Chondrocyte (in vitro differentiated cells): ENCODE measurements at regions not wholly inside any gene's neighbourhood (a gene's known extent, or its start where the extent isn't known, plus 50 kb on each side); places are given as distances from the start of the nearest gene placed in this dataset.

Experiments used
- DNase-seq: peaks from one replicate; pipeline ENCODE4 v3.0.0; 2021; ENCODE audit warnings: mixed read lengths, low spot score
- H3K27ac Mint-ChIP-seq: one replicate; pipeline ENCODE4 v1.8.0; 2021; ENCODE audit warnings: mild to moderate bottlenecking, moderate library complexity, mixed read lengths; ENCODE audit not compliant: unreplicated experiment
- H3K27me3 Mint-ChIP-seq: 2 replicates; pipeline ENCODE4 v1.8.0; 2021; ENCODE audit warnings: low read depth, mixed read lengths
- H3K36me3 Mint-ChIP-seq: 2 replicates; pipeline ENCODE4 v1.8.0; 2021; ENCODE audit warnings: low read depth, mixed read lengths
- H3K4me1 Mint-ChIP-seq: 2 replicates; pipeline ENCODE4 v1.8.0; 2021; ENCODE audit warnings: low read depth, mild to moderate bottlenecking, mixed read lengths
- H3K4me3 Mint-ChIP-seq: one replicate; pipeline ENCODE4 v1.8.0; 2021; ENCODE audit warnings: mild to moderate bottlenecking, moderate library complexity, mixed read lengths; ENCODE audit not compliant: unreplicated experiment
- H3K9me3 Mint-ChIP-seq: 2 replicates; pipeline ENCODE4 v1.8.0; 2021; ENCODE audit warnings: low read depth, mixed read lengths
- TF ChIP-seq, protein P1 (sequence below): fragments of 200-600 bp; sonication (generic); IDR thresholded peaks from 2 replicates; pipeline ENCODE4 v1.5.0; 2021; ENCODE audit warnings: antibody characterized with exemption, mild to moderate bottlenecking, moderate library complexity

DNA sequence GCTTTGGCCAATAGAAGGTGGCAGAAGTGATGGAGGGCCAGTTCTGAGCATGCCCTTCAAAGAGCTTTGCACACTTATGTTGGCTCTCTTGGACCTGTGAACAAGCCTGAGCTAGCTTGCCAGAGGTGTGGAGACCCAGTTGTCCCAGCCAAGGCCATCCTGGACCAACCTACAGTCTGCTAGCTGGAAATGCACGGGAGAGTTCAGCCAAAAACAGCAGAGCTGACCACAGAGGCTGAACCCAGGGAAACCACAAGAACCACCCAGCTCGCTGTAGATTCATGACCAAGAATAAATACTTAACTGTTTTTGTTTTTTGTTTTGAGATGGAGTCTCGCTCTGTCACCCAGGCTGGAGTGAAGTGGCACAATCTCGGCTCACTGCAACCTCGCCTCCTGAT lies 65.4 kb upstream of the HAND1 start:
- TF ChIP-seq, protein P1, sequence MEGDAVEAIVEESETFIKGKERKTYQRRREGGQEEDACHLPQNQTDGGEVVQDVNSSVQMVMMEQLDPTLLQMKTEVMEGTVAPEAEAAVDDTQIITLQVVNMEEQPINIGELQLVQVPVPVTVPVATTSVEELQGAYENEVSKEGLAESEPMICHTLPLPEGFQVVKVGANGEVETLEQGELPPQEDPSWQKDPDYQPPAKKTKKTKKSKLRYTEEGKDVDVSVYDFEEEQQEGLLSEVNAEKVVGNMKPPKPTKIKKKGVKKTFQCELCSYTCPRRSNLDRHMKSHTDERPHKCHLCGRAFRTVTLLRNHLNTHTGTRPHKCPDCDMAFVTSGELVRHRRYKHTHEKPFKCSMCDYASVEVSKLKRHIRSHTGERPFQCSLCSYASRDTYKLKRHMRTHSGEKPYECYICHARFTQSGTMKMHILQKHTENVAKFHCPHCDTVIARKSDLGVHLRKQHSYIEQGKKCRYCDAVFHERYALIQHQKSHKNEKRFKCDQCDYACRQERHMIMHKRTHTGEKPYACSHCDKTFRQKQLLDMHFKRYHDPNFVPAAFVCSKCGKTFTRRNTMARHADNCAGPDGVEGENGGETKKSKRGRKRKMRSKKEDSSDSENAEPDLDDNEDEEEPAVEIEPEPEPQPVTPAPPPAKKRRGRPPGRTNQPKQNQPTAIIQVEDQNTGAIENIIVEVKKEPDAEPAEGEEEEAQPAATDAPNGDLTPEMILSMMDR, result no peak
- Mint-ChIP-seq H3K4me1 (no peaks in the 10 kb centered on the region), H3K9me3 (no peaks in the 10 kb centered on the region), H3K27ac (no peak overlapping the region), H3K4me3 (no peak overlapping the region), H3K27me3 (peaks cover 74% of the 10 kb centered on the region), H3K36me3 (no peaks in the 10 kb centered on the region)
- DNase-seq, result no peak

DNA sequence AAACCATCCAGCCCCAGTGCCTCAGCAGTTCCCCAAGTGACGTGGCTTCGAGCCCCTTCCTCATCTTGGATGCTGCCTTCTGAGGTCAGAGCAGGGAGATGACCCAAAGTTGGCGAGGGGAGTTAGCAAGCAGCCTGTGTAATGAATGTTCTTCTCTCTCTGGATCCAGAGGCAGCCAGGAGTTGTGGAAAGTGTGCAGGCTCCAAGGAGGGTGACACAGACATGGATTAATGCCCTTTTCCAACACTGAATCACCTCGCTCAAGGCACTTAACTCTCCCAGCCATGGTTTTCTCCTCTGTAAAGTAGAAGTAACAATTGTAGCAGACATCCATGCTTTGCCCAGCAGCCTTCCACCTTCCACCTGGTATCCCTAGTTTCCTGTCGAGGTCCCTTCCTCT lies 64.6 kb upstream of the HAND1 start:
- Mint-ChIP-seq H3K4me1 (no peaks in the 10 kb centered on the region), H3K27me3 (peaks cover 75% of the 10 kb centered on the region), H3K4me3 (no peak overlapping the region), H3K27ac (no peak overlapping the region), H3K36me3 (no peaks in the 10 kb centered on the region), H3K9me3 (no peaks in the 10 kb centered on the region)
- TF ChIP-seq, protein P1, result no peak
- no peak for DNase-seq

DNA sequence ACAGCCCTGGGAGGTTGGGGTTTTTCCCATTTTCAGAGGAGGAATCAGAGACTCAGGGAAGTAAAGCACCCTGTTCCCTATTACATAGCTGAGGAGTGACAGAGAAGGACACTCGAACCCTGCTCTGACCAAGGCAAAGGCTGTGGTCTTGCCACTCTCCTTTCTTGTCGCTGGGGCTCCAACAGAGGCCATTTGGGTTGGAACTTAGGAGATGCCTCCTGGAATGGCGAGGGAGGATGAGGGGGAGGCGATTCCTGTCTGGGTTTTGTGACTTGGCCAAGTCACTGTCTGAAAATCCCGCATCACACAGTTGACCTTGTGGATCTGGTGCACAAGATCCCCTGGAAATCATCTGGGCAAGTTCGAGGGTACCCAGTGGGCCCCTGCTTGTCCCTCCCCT lies 64.0 kb upstream of the HAND1 start:
- Mint-ChIP-seq H3K27ac (no peak overlapping the region), H3K4me3 (no peak overlapping the region), H3K27me3 (peaks cover 77% of the 10 kb centered on the region), H3K9me3 (no peaks in the 10 kb centered on the region), H3K4me1 (no peaks in the 10 kb centered on the region), H3K36me3 (no peaks in the 10 kb centered on the region)
- DNase-seq, result no peak
- TF ChIP-seq, protein P1, result no peak

DNA sequence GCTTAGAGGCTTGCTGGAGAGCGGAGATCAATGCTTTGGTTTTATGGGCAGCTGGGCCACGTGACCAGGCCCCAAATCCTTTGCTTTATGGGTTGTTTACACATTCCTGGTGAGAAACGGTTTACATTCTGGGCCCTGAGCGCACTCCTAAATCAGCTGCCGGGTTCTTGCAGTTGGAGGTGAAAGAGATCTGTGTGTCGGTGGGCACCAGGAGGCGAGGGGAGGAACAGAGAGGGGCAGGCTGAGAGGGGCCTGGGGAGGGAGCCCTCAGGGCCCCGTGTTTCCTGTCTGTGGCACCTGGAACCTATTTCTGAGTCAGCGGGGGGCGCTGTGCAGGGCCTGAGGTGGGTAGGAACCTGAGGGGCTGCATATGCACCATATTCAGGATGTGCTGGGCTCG lies 63.5 kb upstream of the HAND1 start:
- no peak overlapping the region for H3K27ac Mint-ChIP-seq

DNA sequence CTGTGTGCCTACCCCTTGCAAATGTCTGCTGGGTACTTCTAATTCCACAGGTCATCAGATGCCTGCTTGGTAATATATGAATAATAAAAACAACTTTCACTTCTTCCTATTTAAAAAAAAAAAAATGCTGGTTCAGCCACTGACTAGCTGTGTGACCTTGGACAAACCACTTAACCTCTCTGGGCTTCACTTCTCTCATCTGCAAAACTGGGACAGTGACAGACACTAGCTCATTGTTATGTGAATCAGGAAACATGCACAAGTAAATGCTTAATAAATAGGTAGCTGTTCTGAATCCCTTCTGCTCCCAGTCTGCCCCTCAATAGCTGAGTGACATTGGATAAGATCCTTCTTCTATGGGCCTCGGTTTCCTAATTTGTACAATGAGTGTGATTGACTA lies 62.6 kb upstream of the HAND1 start:
- DNase-seq, result no peak
- Mint-ChIP-seq H3K36me3 (no peaks in the 10 kb centered on the region), H3K27me3 (peaks cover 75% of the 10 kb centered on the region), H3K27ac (no peak overlapping the region), H3K9me3 (no peaks in the 10 kb centered on the region), H3K4me1 (no peaks in the 10 kb centered on the region), H3K4me3 (no peak overlapping the region)
- TF ChIP-seq, protein P1, result no peak

More for the DNA sequence above, 63.5 kb upstream of the HAND1 start:
- Mint-ChIP-seq H3K36me3 (no peaks in the 10 kb centered on the region), H3K27me3 (peaks cover 77% of the 10 kb centered on the region), H3K4me3 (no peak overlapping the region), H3K9me3 (no peaks in the 10 kb centered on the region), H3K4me1 (no peaks in the 10 kb centered on the region)
- TF ChIP-seq, protein P1, result no peak
- DNase-seq, result no peak
